ENCODE measurements at regions not wholly inside any gene's neighbourhood (a gene's known extent, or its start where the extent isn't known, plus 50 kb on each side); places are given as distances from the start of the nearest gene placed in this dataset.
"Not testable (repeated sequence)": the region's sequence is repeated elsewhere in the genome, so short reads cannot be mapped to it uniquely, and the experiment has no call there.

GRCh38 chr2:240366901-240367300 is 68.6 kb upstream of the GPC1 start:
- DNase-seq (ENCODE audit: insufficient read length, low spot score) (no peak), FAIRE-seq (no peak)

- FAIRE-seq (no peak), DNase-seq (ENCODE audit: insufficient read length, low spot score) (no peak)
Measured at GRCh38 chr2:240367721-240368120, 67.7 kb upstream of the GPC1 start.

- no peak for FAIRE-seq
- DNase-seq (ENCODE audit: insufficient read length, low spot score) = no peak
Measured at GRCh38 chr2:240368781-240369331, 66.6 kb upstream of the GPC1 start.

GRCh38 chr2:240369335-240369734 is 66.1 kb upstream of the GPC1 start:
- no peak for FAIRE-seq

GRCh38 chr2:240369801-240370585 is 65.5 kb upstream of the GPC1 start:
- DNase-seq (ENCODE audit: insufficient read length, low spot score) (no peak), FAIRE-seq (no peak)

More at GRCh38 chr2:240369335-240369734, 66.1 kb upstream of the GPC1 start:
- no peak for DNase-seq (ENCODE audit: insufficient read length, low spot score)

- DNase-seq (ENCODE audit: insufficient read length, low spot score) (no peak), FAIRE-seq (no peak)
Measured at GRCh38 chr2:240371129-240372000, 64.1 kb upstream of the GPC1 start.

GRCh38 chr2:240372101-240372500 is 63.4 kb upstream of the GPC1 start:
- DNase-seq (ENCODE audit: insufficient read length, low spot score) = no peak
- FAIRE-seq = no peak

- no peak for FAIRE-seq
Measured at GRCh38 chr2:240373289-240373885, 62.1 kb upstream of the GPC1 start.

GRCh38 chr2:240374085-240374907 is 61.2 kb upstream of the GPC1 start:
- DNase-seq (ENCODE audit: insufficient read length, low spot score) (no peak), FAIRE-seq (no peak)

More at GRCh38 chr2:240373289-240373885, 62.1 kb upstream of the GPC1 start:
- no peak for DNase-seq (ENCODE audit: insufficient read length, low spot score)

GRCh38 chr2:240375024-240375645 is 60.3 kb upstream of the GPC1 start:
- DNase-seq (ENCODE audit: insufficient read length, low spot score) (no peak), FAIRE-seq (no peak)

- FAIRE-seq (no peak), DNase-seq (ENCODE audit: insufficient read length, low spot score) (no peak)
Measured at GRCh38 chr2:240376739-240377138, 58.7 kb upstream of the GPC1 start.

GRCh38 chr2:240377366-240377765 is 58.1 kb upstream of the GPC1 start:
- FAIRE-seq (no peak), DNase-seq (ENCODE audit: insufficient read length, low spot score) (no peak)

GRCh38 chr2:240379089-240379636 is 56.3 kb upstream of the GPC1 start:
- no peak for DNase-seq (ENCODE audit: insufficient read length, low spot score)
- no peak for FAIRE-seq

- no peak for FAIRE-seq
Measured at GRCh38 chr2:240383099-240383758, 52.2 kb upstream of the GPC1 start.

GRCh38 chr2:240383871-240384700 is 51.4 kb upstream of the GPC1 start:
- FAIRE-seq (no peak), DNase-seq (ENCODE audit: insufficient read length, low spot score) (no peak)

More at GRCh38 chr2:240383099-240383758, 52.2 kb upstream of the GPC1 start:
- no peak for DNase-seq (ENCODE audit: insufficient read length, low spot score)

- no peak for DNase-seq (ENCODE audit: insufficient read length, low spot score)
- FAIRE-seq = no peak
Measured at GRCh38 chr2:240384711-240385450, 50.6 kb upstream of the GPC1 start.

- not testable (repeated sequence) for FAIRE-seq; DNase-seq (ENCODE audit: insufficient read length, low spot score)
Measured at GRCh38 chr2:240385451-240386161, 49.9 kb upstream of the GPC1 start.
